Activated naive CD4-positive, alpha-beta T cell treated with anti-CD3 and anti-CD28 coated beads, Interleukin-2, amount 50 U/mL, for 16 hours (primary cell): ENCODE measurements at regions not wholly inside any gene's neighbourhood (a gene's known extent, or its start where the extent isn't known, plus 50 kb on each side); places are given as distances from the start of the nearest gene placed in this dataset.
"Not testable (repeated sequence)": the region's sequence is repeated elsewhere in the genome, so short reads cannot be mapped to it uniquely, and the experiment has no call there.

Source experiments
- DNase-seq: peaks from one replicate; pipeline ENCODE4 v3.0.0-alpha.2; 2020

GRCh38 chr2:84373391-84373790, 85.7 kb downstream of the SUCLG1 start:
- DNase-seq = no peak

DNA sequence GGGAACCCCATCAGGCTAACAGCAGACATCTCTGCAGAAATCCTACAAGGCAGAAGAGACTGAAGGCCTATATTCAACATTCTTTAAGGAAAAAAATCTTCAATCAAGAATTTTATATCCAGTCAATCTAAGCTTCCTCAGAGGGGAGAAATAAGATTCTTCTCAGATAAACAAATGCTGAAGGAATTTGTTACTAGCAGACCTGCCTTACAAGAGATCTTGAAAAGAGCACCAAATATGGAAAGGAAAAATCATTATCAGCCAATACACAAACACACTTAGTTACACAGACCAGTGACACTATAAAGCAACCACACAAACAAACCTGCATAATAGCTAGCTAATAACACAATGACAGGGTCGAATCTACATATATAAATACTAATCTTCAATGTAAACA, 96.5 kb downstream of the SUCLG1 start:
- no peak for DNase-seq

- DNase-seq = no peak
Measured at GRCh38 chr2:84338069-84338468, 121.0 kb downstream of the SUCLG1 start.

GRCh38 chr2:84327645-84328249, 131.3 kb downstream of the SUCLG1 start:
- DNase-seq = no peak

- DNase-seq = no peak
Measured at GRCh38 chr2:84326831-84327432, 132.1 kb downstream of the SUCLG1 start.

DNA sequence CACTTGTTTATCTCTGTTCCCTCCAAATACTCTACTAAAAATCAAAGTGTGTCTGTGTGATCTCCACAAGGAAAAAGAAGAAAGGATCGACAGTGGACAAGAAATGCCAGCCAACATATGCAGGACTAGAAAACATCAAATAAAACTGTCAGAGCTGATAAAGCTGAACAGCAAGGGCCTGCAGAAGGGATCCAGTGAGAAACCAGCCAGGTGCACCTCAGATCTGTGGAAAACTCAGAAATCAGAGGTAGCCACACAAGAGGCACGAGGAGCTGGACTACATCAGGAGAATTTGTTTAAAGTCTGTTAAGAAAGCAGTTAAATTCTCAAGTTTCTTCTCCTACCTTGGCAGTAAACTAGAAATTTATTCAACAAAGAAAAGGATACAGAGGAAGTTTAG, 135.2 kb downstream of the SUCLG1 start:
- no peak for DNase-seq

- DNase-seq = no peak
Measured at GRCh38 chr2:84320940-84321339, 138.1 kb downstream of the SUCLG1 start.

DNA sequence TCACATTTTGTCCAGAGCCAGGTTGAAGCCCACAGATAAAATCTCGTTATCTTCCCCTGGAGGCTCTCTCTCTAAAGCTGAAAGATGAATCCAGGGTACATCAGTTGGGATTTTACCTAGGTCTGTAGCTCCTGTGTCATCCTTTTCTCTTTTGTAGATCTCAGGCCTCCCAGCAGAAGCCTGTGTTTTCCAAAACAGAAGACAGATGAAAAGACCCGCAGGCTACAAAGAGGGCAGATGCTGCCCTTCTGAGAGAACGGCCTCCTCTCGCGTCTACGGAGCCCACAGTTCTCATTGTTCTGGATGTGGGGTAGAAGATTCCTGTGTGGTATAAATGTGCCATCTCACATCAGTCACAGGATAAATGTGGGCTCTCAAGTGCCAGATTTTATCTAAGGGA, 139.5 kb downstream of the SUCLG1 start:
- DNase-seq = no peak

DNA sequence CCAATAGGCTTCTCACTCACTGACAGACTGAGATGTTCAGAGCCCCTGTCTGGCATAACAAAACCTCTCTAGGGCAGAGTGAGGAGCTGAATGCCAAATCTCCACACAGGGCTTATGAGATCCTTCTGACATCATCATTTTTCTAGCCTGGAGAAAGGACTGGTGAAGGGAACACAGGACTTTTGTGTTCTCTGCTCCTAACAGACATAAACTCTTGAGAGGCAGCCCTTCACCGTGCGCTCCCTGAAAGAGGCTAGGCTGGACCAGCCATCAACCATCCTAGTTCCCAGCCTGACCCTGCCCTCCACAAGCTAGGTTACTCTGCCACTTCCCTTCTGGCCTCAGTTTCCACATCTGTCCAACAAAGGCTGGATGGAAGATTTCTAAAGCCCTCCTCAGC, 141.9 kb downstream of the SUCLG1 start:
- DNase-seq = no peak

DNA sequence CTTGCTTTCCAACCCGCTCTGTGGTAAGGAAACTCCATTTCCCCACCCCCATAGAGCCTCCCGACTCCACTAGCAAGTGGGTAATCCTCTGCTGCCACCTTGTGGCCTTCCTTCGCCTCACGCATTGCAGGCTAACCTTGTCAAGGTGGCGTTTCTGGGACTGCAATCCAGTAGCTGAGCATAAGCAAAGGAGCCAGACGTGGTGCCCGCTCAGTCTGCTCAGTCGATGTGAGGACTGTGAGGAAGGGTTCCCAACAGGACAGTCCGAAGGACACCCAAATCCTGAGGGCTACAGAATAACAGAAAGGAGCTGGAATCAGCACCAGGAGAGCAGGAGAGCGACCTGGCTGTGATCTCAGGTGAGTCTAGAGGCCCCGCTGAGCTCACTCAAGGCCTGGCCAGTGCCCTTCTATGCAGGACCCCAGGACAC, 144.2 kb downstream of the SUCLG1 start:
- DNase-seq = peak; percentile 80

- no peak for DNase-seq
Measured at GRCh38 chr2:84314250-84314649, 144.8 kb downstream of the SUCLG1 start.

- no peak for DNase-seq
Measured at GRCh38 chr2:84309281-84309680, 149.8 kb downstream of the SUCLG1 start.

DNA sequence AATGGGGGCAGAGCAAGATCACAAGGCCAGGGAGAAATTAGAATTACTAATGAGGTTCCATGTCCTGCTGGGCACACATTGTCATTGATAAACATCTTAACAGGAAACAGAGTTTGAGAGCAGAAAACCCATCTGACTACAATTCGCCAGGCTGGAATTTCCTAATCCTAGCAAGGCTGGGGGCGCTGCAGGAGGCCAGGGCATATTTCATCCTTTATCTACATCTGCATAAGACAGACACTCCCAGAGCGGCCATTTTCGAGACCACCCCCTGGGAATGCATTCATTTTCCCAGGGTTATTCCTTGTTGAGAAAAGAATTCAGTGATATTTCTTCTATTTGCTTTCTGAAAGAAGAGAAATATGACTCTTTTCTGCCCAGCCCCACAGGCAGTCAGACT, 152.7 kb downstream of the SUCLG1 start:
- no peak for DNase-seq

- peak; percentile 20 for DNase-seq
Measured at GRCh38 chr2:84302513-84303412, 156.3 kb downstream of the SUCLG1 start.

- no peak for DNase-seq
Measured at GRCh38 chr2:84301717-84302116, 157.4 kb downstream of the SUCLG1 start.

DNA sequence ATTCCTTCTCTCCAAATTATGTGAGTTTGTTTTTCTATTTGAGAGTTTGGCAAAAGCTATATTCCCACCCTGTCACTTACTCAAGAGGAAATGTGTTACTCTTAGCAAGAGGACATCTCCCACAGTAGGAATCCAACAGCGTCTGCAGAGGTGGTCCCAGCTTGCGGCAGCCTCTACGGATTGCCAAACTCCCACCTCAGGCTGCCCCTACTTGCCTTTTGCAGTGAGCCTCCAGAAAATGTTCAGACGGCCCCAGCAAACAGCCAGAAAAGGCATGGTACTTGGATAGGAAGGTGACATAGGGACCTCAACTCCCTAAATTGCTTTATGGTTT, 158.4 kb downstream of the SUCLG1 start:
- no peak for DNase-seq

DNA sequence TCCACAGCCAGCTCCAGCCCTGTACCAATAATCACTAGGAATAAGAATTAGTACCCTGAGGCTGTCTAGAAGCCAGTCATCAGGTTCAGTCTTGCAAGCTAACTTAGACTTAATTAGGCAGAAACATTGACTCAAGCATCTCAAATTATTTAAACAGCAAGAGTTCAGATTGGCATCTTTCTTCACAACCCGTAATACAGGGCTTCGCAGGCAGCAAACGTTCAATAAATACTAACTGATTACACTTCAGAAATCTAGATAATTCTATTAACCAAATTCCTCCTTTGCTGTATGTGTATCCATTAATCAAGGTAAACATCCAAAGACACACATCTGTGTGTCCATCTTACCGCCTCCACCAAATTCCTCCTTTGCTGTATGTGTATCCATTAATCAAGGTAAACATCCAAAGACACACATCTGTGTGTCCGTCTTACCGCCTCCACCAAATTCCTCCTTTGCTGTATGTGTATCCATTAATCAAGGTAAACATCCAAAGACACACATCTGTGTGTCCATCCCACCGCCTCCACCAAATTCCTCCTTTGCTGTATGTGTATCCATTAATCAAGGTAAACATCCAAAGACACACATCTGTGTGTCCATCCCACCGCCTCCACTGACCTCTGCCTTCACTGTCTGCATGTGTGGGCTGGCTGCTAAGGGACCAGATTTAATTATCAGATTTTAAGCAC, 158.9 kb downstream of the SUCLG1 start:
- not testable (repeated sequence) for DNase-seq

- DNase-seq = no peak
Measured at GRCh38 chr2:84299211-84299775, 159.8 kb downstream of the SUCLG1 start.

GRCh38 chr2:84297155-84297554, 161.9 kb downstream of the SUCLG1 start:
- DNase-seq = no peak

GRCh38 chr2:84293791-84294380, 165.2 kb downstream of the SUCLG1 start:
- DNase-seq = no peak

GRCh38 chr2:84292545-84292944, 166.5 kb downstream of the SUCLG1 start:
- DNase-seq = no peak

DNA sequence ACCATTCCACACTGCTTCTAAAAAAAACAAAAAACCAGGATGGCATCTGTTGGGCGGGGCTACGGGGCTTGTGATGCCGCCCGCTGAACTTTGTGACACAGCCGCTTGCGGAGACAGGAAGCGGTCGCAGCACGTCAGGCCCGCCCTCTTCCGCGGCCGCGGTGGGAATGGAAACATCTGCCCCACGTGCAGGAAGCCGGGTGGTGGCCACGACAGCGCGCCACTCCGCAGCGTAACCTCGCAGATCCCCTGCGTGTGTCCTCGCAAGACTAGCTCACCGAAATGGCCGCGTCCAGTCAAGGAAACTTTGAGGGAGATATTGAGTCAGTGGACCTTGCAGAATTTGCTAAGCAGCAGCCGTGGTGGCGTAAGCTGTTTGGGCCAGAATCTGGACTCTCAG, 168.5 kb downstream of the SUCLG1 start:
- no peak for DNase-seq

DNA sequence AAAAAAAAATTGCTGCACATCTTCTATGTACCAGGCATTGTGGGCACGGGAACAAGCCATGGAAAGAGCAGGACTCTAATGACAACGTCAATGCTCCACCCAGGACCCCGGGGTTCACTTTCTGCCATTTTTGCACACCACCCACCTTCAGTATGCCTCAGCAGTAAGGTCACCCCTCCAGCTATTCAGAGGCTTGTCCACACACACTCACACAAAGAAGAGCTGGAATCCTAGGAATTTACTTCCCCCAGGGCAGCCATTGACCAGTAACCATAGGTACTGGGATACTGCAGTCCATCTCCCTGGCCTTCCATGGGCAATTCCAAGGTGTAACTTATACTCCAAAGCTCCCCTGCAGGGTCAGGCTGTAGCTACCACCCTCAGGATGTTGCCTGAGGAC, 170.8 kb downstream of the SUCLG1 start:
- DNase-seq = no peak
